Activated CD8-positive, alpha-beta T cell treated with anti-CD3 and anti-CD28 coated beads for 36 hours (primary cell): ENCODE measurements at regions not wholly inside any gene's neighbourhood (a gene's known extent, or its start where the extent isn't known, plus 50 kb on each side); places are given as distances from the start of the nearest gene placed in this dataset.

Source experiments
- ATAC-seq: fragments of 200-7000 bp; cut with Tn5 transposase; one replicate; pipeline ENCODE4 v1.10.0; 2021; ENCODE audit warnings: mild to moderate bottlenecking, moderate library complexity
- CTCF ChIA-PET: fragments of 350-600 bp; sonication (Branson Sonifier 250); formaldehyde crosslinking; loops from one replicate; lab custom pipeline; 2021; ENCODE audit warnings: antibody characterized with exemption; lab: Charles Lee
- POLR2A ChIA-PET: fragments of 350-600 bp; sonication (Branson Sonifier 250); formaldehyde crosslinking; loops from one replicate; lab custom pipeline; 2021; ENCODE audit warnings: antibody characterized with exemption; lab: Charles Lee
- DNase-seq: peaks from one replicate; pipeline ENCODE4 v3.0.0-alpha.2; 2020
- H3K27ac Mint-ChIP-seq: one replicate; pipeline ENCODE4 v1.8.0; 2021; ENCODE audit warnings: mild to moderate bottlenecking, mixed read lengths
- H3K27me3 Mint-ChIP-seq: one replicate; pipeline ENCODE4 v1.8.0; 2021; ENCODE audit warnings: mixed read lengths
- H3K36me3 Mint-ChIP-seq: one replicate; pipeline ENCODE4 v1.8.0; 2021; ENCODE audit warnings: low read depth, mixed read lengths
- H3K4me1 Mint-ChIP-seq: one replicate; pipeline ENCODE4 v1.8.0; 2021; ENCODE audit warnings: low read depth, mixed read lengths
- H3K4me3 Mint-ChIP-seq: one replicate; pipeline ENCODE4 v1.8.0; 2021; ENCODE audit warnings: mild to moderate bottlenecking, moderate library complexity, mixed read lengths
- H3K9me3 Mint-ChIP-seq: one replicate; pipeline ENCODE4 v1.8.0; 2021; ENCODE audit warnings: mixed read lengths
- intact Hi-C: fragments of 100-400 bp; cut with micrococcal nuclease; formaldehyde crosslinking; loops from one replicate; pipeline ENCODE4 v1.10.0; 2022
- TF ChIP-seq, protein P1 (sequence below): fragments of 200-600 bp; IDR thresholded peaks from one replicate; pipeline ENCODE4 v1.8.0; 2022; ENCODE audit warnings: antibody characterized with exemption, mild to moderate bottlenecking

DNA sequence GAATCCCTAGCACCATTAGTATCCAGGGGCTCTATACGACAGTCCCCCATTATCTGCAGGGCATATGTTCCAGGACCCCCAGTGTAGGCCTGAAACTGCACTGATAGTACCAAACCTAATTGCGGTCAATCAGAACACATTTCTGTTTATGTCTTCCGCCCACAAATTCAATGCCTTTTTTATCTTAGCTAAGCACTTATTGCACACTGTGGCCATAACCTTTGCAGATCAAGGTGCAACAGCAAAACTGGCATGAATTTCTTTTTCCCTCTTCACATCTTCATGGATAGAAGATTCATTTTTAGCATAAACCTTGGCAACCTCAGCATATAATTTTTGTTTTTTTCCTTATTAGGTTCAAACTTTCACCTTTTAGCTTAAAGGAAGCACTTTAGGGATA is 361.1 kb downstream of the DEPDC1B start:
- DNase-seq (no peak), ATAC-seq (no peak)
- ChIA-PET POLR2A (no interaction called here), CTCF (no interaction called here)
- Mint-ChIP-seq H3K27ac (no peak overlapping the region), H3K27me3 (peaks cover 2% of the 10 kb centered on the region), H3K4me1 (peaks cover 5% of the 10 kb centered on the region), H3K9me3 (no peaks in the 10 kb centered on the region), H3K36me3 (no peaks in the 10 kb centered on the region), H3K4me3 (no peak overlapping the region)
- intact Hi-C loops, result no loop called here
- TF ChIP-seq, protein P1, sequence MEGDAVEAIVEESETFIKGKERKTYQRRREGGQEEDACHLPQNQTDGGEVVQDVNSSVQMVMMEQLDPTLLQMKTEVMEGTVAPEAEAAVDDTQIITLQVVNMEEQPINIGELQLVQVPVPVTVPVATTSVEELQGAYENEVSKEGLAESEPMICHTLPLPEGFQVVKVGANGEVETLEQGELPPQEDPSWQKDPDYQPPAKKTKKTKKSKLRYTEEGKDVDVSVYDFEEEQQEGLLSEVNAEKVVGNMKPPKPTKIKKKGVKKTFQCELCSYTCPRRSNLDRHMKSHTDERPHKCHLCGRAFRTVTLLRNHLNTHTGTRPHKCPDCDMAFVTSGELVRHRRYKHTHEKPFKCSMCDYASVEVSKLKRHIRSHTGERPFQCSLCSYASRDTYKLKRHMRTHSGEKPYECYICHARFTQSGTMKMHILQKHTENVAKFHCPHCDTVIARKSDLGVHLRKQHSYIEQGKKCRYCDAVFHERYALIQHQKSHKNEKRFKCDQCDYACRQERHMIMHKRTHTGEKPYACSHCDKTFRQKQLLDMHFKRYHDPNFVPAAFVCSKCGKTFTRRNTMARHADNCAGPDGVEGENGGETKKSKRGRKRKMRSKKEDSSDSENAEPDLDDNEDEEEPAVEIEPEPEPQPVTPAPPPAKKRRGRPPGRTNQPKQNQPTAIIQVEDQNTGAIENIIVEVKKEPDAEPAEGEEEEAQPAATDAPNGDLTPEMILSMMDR, result no peak

DNA sequence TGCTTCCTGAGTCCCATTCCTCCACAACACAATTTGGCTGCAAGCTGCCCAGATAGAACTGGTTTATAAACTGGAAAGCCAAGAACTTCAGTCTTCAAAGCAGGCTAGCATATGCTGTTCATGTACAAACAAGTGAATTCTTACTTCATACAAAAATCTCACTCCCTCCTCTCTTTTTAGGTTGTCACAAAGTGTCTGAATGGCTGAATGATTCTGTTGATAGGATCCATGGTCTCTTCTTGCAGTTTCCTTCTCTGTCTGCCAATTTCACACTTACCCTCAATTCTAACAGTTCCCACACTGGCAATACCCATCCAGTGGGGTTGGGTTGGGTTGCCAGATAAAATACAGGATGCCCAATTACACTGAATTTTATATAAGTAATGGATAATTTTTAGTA is 363.5 kb downstream of the DEPDC1B start:
- Mint-ChIP-seq H3K9me3 (no peaks in the 10 kb centered on the region), H3K4me3 (no peak overlapping the region), H3K4me1 (peaks cover 5% of the 10 kb centered on the region), H3K27ac (no peak overlapping the region), H3K36me3 (no peaks in the 10 kb centered on the region), H3K27me3 (peaks cover 2% of the 10 kb centered on the region)
- ATAC-seq (no peak), DNase-seq (no peak)
- intact Hi-C loops, result no loop called here
- POLR2A ChIA-PET, result no interaction called here
- TF ChIP-seq, protein P1, result no peak
- CTCF ChIA-PET, result no interaction called here

DNA sequence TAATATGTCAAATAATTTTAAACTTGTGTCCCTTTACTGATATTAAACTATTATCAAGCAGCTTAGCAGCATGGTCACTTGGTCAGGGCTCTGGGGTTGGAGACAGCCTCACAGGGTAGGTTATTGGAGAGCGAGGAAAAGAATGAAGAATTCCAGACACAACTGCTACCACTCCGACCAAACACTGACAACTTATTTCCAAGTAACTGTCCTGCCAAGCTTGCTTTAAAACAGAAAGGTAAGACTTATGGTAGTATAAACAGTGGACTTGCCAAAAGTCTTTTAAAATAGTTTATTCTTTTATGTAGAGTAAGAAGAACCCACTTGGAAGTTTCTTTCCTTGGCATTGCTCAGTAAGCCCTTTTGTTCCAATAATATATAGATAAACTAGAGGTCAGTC is 364.1 kb downstream of the DEPDC1B start:
- peaks cover 2% of the 10 kb centered on the region for H3K4me1 Mint-ChIP-seq
- CTCF ChIA-PET, result interaction anchor here (1.3 kb wide), 1 partner anchor 11 kb away, joined by 3 read pairs; no protein-coding TSS in a partner anchor

DNA sequence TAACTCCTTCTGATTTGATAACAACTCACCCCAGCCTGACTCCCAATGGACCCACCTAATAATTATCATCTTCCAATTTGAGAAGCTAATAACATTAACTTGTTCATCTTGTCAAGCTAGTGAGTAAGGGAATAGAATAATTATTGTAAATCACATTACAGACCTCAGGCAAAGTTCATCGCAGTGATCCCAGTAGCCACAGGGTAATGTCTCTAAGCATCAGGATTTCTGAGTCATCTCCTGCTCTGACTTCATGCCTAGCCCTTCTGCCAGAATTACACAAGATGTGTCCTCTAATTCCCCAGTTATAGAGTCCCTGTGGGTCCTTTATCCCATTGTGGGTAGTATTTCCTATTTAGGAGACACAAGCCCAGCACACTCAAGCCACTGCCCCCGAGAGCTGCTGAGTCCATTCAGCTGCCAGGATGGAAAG is 365.7 kb downstream of the DEPDC1B start:
- ATAC-seq (no peak), DNase-seq (no peak)
- Mint-ChIP-seq H3K4me3 (no peak overlapping the region), H3K36me3 (no peaks in the 10 kb centered on the region), H3K27me3 (peaks cover 3% of the 10 kb centered on the region), H3K27ac (no peak overlapping the region), H3K4me1 (no peaks in the 10 kb centered on the region), H3K9me3 (no peaks in the 10 kb centered on the region)
- POLR2A ChIA-PET, result no interaction called here
- intact Hi-C loops, result no loop called here
- CTCF ChIA-PET, result no interaction called here
- TF ChIP-seq, protein P1, result no peak

More for the DNA sequence above, 364.1 kb downstream of the DEPDC1B start:
- TF ChIP-seq, protein P1, result no peak
- H3K4me3 Mint-ChIP-seq, result no peak overlapping the region
- ATAC-seq (no peak), DNase-seq (no peak)
- POLR2A ChIA-PET, result no interaction called here
- no peaks in the 10 kb centered on the region for H3K36me3 Mint-ChIP-seq
- peaks cover 2% of the 10 kb centered on the region for H3K27me3 Mint-ChIP-seq
- no peaks in the 10 kb centered on the region for H3K9me3 Mint-ChIP-seq
- no peak overlapping the region for H3K27ac Mint-ChIP-seq
- intact Hi-C loops, result no loop called here

- Mint-ChIP-seq H3K27me3 (peaks cover 3% of the 10 kb centered on the region), H3K4me3 (no peak overlapping the region), H3K36me3 (no peaks in the 10 kb centered on the region), H3K9me3 (no peaks in the 10 kb centered on the region), H3K4me1 (no peaks in the 10 kb centered on the region), H3K27ac (no peak overlapping the region)
- ATAC-seq (no peak), DNase-seq (no peak)
- POLR2A ChIA-PET, result no interaction called here
- CTCF ChIA-PET, result interaction anchor here (0.6 kb wide), 1 partner anchor 52 kb away, joined by 3 read pairs; no protein-coding TSS in a partner anchor
- intact Hi-C loops, result no loop called here
- TF ChIP-seq, protein P1, result no peak
Measured at GRCh38 chr5:60333005-60333571, 366.9 kb downstream of the DEPDC1B start.
